Esophagus muscularis mucosa (tissue), 4 donors: ENCODE measurements at regions not wholly inside any gene's neighbourhood (a gene's known extent, or its start where the extent isn't known, plus 50 kb on each side); places are given as distances from the start of the nearest gene placed in this dataset.

ENCODE experiments used
- CTCF ChIP-seq, 3 experiments: fragments of 200-600 bp in 2 of 3; fragments of 450-650 bp in 1 of 3; sonication (generic) in 2 of 3; IDR thresholded peaks; one replicate each; pipeline ENCODE4 v1.5.1; 2017 to 2019; ENCODE audit warnings: antibody characterized with exemption in 3 of 3, mild to moderate bottlenecking in 2 of 3, moderate library complexity in 1 of 3
- EP300 ChIP-seq: sonication (generic); formaldehyde crosslinking; IDR thresholded peaks from one replicate; pipeline ENCODE4 v1.6.1; 2017; ENCODE audit warnings: antibody characterized with exemption
- POLR2A ChIP-seq: fragments of 450-650 bp; IDR thresholded peaks from one replicate; pipeline ENCODE4 v1.6.1; 2017; ENCODE audit warnings: antibody characterized with exemption, moderate library complexity, mild to moderate bottlenecking, low read depth
- POLR2AphosphoS5 ChIP-seq, 2 donors: sonication (generic); formaldehyde crosslinking; IDR thresholded peaks; one replicate each; pipeline ENCODE4 v1.6.1; 2017; ENCODE audit warnings: antibody characterized with exemption in 2 of 2

GRCh38 chr2:173815772-173816171, 149.4 kb downstream of the SP3 start:
- TF ChIP-seq CTCF (IDR thresholded peaks at IDR 0.05) = no peak
- TF ChIP-seq POLR2A = no peak
- no peak for TF ChIP-seq POLR2AphosphoS5 (IDR thresholded peaks at IDR 0.05)
- no peak for TF ChIP-seq EP300
